Keratinocyte (primary cell): ENCODE measurements at regions not wholly inside any gene's neighbourhood (a gene's known extent, or its start where the extent isn't known, plus 50 kb on each side); places are given as distances from the start of the nearest gene placed in this dataset.

ENCODE experiments used
- EZH2 ChIP-seq: IDR thresholded peaks from one replicate; pipeline ENCODE4 v1.6.1; 2012; ENCODE audit warnings: inconsistent platforms, mild to moderate bottlenecking, low read length, moderate library complexity
- TF ChIP-seq, protein P1 (sequence below), 3 experiments: IDR thresholded peaks in 1 of 3; conservative IDR thresholded peaks in 1 of 3; optimal IDR thresholded peaks in 1 of 3; 2 replicates in 2 of 3; 3 replicates in 1 of 3; pipeline versions ENCODE3 to v1.5.1; 2011; ENCODE audit warnings: low read length in 3 of 3, mild to moderate bottlenecking in 3 of 3, moderate library complexity in 2 of 3, control low read depth in 1 of 3, inconsistent platforms in 1 of 3; ENCODE audit not compliant: insufficient read depth in 2 of 3; ENCODE audit errors: extremely low read depth in 1 of 3

DNA sequence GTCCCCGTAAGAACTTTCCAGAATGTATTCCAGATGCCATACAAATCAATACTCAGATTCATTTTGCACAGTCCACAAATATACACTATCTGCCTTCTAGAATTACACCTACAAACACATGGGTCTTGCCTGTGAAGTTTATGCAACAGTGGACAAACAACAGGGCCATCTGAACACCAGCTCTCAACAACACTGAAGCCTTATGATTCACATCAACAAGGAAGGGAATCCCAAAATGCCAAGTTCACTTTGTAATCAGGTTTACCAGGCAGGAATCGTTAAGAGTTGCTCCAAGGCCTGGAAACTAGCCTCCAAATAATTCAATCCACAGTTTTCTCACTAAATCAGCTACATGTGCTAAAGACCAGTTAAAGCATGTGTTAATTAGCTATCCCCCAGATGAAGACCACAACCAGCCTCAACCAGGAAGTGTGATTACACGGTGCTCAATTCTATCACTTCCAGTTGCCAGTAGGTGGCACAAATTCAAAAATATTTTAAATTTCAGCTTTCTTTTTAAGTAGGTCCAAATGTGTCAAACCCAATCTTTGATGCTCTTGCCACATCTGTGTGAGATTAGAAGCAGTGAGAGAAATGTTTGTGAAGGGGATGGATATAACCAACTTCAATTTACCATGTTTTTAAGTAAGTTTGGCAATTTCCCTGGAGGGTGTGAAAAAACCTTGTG lies 139.1 kb upstream of the BDNF start:
- TF ChIP-seq, protein P1, sequence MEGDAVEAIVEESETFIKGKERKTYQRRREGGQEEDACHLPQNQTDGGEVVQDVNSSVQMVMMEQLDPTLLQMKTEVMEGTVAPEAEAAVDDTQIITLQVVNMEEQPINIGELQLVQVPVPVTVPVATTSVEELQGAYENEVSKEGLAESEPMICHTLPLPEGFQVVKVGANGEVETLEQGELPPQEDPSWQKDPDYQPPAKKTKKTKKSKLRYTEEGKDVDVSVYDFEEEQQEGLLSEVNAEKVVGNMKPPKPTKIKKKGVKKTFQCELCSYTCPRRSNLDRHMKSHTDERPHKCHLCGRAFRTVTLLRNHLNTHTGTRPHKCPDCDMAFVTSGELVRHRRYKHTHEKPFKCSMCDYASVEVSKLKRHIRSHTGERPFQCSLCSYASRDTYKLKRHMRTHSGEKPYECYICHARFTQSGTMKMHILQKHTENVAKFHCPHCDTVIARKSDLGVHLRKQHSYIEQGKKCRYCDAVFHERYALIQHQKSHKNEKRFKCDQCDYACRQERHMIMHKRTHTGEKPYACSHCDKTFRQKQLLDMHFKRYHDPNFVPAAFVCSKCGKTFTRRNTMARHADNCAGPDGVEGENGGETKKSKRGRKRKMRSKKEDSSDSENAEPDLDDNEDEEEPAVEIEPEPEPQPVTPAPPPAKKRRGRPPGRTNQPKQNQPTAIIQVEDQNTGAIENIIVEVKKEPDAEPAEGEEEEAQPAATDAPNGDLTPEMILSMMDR (optimal IDR thresholded peaks at IDR 0.05 in 1 of 3, IDR thresholded peaks at IDR 0.05 in 1 of 3, conservative IDR thresholded peaks at IDR 0.05 in 1 of 3; ENCODE audit: extremely low read depth in 1 of 3, insufficient read depth in 2 of 3, low read length in 3 of 3) = peak; percentile 32 to 45 (median 43)
- TF ChIP-seq EZH2 = no peak
